ENCODE measurements at regions not wholly inside any gene's neighbourhood (a gene's known extent, or its start where the extent isn't known, plus 50 kb on each side); places are given as distances from the start of the nearest gene placed in this dataset.
"Not testable (repeated sequence)": the region's sequence is repeated elsewhere in the genome, so short reads cannot be mapped to it uniquely, and the experiment has no call there.

DNA sequence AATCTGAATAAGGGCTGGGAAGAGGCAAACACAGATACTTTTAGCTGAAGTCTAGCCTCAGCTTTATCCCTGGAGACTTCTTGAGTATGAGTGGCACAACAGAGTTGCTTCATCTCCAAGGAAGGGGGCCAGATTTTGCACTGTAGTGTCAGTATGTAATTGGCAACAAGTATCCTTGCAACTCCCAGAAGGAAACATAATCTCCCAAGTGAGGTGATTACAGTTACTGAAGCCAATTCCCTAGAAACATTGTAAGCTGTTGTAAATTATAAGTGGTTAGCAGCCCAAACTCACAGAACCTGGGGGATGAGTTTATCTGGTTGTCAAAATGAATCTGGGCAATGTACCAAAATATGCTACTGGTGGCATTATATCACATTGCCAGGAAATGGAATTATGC, 2065.7 kb upstream of the PCDH20 start:
- DNase-seq (ENCODE audit: low read depth), result no peak

DNA sequence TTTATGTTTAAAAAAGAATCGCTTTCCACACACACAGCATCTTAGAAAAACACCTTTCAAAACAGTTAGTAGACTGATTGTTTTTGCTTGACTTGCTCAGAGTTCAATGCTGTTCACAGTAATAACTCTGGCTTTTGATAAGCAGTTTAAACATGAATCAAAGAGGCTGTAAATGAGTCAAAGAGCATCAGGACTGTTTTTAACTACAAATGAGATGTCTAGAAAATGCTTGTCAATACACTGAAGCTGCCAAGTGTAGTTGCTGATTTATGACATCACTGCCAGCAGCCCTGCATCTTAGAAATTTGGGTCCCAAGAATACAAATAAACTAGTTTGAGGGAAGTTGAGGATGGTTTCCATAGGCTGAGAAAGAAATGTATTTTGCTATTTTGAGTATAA, 2057.1 kb upstream of the PCDH20 start:
- DNase-seq (ENCODE audit: low read depth), result no peak

DNA sequence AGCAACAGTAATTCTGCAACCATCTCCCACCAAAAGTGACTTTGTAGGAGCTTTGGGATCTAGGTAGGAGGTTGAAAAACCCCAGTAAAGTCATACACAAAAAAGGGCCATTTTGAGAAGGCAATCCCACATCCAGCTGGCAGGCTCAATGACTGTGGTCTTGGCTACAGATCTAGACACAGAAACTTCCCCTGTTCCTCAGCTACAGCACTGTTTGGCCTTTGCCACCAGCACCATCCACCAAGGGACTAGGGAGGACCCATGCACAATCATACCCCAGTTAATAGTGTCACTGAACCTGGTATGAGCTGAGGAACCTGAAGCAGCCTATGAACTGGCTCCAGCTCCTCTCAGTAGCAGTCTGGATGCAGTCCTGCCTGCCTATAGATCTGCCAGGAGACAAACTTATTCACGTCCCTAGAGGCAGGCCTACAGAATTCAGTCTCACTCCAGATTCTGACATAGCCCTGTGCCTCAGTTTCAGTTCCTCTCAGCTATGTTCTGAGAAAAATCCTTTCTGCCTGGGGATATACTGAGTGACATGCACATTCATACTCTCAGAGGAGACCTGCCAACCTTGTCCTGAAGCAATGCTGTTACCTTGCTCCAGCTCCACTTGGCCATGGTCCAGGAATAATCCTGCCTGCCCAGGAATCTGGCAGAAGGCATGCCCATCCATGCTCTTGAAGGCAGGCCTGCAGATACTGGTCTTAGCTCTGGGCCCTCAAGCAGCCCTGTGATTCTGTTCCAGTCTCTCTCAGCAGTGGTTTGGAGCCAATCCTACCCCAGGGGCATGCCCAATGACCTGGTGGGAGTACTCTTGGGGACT, 2048.3 kb upstream of the PCDH20 start:
- no peak for DNase-seq (ENCODE audit: low read depth)

DNA sequence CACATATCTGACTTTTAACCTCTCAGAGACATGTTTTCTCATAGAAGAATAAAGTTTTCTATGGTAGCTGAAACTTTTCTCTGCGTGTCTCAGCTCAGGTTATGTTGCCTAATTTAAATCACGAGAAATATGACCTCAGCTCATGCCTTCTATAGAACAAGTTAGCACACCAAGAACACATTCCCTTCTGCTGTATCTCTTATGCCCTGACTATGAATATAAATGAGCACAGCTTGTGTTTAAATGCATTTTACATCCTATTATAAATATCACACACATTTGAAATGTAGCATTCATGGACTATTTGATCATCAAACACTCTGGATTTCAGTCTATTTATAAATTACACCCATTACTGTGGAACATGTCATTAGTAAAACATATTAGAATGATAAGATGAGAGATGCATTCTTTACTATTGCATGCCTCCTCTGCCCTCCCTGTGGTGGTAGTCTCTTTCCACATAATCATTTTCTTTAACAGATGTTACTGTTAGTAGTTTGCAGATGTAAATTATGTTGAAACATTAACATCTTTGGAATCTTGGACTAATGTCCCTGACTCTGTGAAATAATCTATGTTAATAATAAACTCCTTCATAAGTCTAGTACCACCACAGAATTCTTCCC, 2044.9 kb upstream of the PCDH20 start:
- no peak for DNase-seq (ENCODE audit: low read depth)

DNA sequence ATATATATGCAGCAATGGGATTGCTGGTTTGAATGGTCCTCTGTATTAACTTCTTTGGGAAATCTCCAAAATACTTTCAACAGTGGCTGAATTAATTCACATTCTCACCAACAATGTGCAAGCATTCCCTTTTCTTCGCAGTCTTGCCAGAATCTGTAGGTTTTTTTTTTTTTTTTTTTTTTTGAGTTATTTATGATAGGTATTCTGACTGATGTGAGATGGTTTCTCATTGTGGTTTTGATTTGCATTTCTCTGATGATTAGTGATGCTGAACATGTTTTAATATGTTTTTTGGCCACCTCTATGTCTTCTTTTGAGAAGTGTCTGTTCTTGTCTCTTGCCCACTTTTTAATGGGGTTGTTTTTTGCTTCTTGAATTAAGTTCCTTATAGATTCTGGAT, 2041.5 kb upstream of the PCDH20 start:
- no peak for DNase-seq (ENCODE audit: low read depth)

DNA sequence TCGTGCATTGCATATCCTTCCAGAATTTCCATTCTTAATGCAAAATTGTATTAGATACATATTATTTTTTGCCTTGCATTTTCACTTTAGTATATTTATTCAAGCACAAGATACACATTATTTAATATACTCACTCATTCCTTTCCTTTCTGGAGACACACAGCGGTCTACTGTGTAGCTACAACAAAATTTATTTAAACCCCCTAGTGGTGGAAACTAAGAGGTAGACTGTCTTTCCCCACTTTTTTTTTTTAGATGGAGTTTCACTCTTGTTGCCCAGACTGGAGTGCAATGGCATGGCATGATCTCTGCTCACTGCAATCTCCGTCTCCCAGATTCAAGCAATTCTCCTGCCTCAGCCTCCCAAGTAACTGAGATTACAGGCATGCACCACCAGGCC, 2040.3 kb upstream of the PCDH20 start:
- no peak for DNase-seq (ENCODE audit: low read depth)

DNA sequence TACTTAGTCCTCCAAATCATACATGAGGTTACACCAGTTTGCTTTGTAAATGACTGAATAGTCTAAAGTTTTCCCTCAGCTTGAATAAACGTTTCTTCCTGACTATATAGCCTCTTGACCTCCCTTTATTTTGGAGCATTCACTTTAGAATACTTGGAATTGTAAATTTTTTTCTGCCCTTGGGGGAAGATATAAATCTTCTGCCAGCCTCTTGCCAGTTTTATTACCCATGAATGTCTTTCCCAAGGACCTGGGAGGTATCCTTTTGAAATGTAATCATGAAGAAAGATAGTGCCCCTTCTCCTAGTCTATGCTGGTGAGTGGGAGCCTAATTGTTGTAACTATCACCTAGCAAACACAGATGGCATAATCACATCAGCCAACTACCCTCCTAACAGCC, 2033.9 kb upstream of the PCDH20 start:
- DNase-seq (ENCODE audit: low read depth), result no peak

DNA sequence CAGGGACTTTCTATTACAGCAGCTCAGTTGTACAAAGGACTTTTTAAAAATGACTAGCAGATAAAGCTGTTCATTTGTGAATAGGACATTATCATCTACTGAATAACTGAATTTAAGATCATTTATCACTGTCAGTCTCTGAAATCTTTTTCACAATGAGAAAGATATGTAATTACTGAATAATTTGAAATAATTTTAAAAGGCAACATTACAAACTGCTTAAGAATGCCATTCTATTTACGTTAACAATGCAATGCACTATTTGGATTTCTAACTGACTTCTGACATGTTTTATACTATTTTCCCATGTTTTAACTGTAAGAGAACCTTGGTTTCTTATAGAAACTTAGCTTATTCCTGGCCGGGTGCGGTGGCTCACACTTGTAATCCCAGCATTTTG, 2033.0 kb upstream of the PCDH20 start:
- no peak for DNase-seq (ENCODE audit: low read depth)

DNA sequence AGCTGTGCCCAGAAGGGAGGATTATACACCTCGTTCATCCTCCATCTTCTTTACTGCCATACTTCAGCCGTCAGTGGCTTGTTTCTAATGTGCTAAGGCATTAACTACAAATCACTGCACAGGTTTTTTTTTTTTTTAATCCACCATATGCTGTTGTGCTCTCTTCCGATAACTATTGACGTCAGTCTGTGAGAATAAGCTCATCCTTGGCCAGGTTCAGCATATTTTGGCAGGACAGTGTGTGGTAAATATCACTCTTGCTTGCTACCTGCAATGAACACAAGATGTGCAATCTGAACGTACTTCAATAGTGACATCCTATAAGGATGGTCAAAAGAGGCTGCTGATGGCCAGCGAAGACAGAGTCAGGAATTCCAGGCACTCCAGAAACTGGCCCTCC, 2030.7 kb upstream of the PCDH20 start:
- DNase-seq (ENCODE audit: low read depth), result no peak

DNA sequence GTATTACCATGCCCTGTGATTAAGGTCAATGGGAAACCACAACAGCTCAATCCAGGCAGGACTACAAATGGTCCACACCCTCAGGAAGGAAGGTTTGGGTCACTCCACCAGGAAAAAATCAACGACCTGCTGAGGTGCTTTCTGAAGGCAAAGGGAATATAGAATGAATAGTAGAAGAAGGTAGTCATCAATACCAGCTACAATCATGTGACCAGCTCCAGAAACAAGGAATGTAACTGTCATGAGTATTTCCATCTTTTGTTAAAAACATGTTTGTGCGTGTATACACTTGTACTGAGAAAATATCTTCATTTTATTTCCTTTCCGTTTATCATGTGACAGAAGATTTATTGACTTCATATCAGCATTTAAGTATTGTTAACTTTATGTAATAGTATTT, 2028.6 kb upstream of the PCDH20 start:
- DNase-seq (ENCODE audit: low read depth), result not testable (repeated sequence)

DNA sequence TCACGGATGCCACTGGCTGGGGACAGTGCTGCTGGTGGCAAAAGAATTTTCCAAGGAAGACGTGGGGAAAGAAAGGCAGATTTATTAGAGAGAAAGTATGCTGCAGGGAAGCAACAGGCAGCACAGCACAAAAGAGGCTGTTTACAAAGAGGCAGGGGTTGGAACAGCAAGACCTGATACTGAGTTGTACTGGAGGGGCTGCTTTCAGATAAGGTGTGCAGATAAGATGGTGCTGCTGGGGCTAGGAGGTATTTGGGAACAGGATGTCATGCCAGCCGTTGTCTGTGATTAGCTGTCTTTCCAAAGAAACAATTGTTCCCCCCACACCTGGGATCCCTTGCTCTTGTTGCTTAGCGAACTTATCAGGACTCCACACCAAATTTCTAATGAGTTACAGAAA, 2023.3 kb upstream of the PCDH20 start:
- DNase-seq (ENCODE audit: low read depth), result no peak

DNA sequence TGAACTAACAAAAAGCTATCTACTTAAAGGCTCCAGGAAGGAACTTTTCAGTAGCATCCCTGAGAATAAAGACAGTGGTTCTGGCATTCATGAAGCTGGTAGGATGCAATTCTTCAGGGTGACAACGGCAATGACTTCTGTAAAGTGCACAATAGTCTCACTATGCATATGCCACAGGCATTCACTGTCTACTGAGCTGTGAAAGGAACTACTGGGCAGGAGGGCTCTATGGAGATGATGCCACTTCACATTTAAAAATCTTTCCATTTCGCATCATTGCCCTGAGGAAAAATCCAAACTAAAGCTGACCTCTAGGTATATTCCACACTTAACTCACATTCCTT, 2020.6 kb upstream of the PCDH20 start:
- DNase-seq (ENCODE audit: low read depth), result no peak

DNA sequence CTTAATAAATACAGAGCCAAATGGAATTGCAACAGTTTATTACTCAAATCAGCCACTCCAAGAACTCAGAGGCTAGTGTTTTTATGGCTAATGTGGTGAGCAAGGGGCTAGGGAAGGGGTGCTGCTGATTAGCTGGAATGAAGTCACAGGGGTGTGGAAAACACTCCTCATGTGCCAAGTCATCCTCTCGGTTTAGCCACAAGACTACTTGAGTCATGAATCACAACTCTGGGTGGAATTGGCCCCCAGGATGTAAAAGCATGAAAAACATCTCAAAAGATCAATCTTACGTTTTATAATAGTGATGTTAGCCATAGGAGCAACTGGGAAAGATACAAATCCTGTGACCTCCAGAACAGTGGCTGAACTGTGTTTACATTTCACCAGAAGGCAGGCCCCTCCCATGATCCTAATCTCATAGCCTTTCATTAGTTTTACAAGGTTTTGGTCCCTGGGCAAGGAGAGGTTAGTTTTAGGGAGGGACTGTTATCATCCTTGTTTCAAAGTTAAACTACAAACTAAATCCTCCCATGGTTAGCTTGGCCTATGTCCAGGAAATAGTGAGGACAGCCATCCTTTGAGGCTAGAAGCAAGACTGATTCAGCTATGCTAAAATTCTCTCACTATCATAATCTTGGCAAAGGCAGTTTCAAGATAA, 2020.1 kb upstream of the PCDH20 start:
- DNase-seq (ENCODE audit: low read depth), result no peak

DNA sequence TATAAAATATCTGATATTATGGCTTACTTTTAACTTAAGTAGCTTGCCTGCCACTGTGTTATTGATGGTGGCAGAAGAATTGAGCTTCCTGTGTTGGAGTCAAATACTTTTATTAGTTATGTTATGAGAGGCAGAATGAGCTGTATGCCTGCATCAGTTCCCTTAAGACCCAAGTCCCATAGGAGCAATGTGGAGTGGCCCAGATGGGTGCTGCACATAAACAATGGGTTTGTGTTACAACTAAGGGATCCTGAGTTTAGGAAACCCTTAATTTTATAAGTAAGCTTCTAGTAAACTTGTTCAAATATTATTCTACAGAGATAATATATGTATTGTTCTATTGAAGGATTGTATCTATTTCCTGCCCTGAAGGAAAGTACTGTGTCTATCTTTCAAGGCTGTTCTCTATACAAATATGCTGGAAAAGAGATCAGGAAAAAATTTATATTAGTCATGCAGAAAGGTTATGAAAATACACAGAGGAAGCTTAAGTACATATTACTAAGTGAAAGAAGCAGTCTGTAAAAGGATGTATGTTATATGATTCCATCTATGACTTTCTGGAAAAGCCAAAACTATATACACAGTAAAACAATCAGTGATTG, 2018.0 kb upstream of the PCDH20 start:
- DNase-seq (ENCODE audit: low read depth), result no peak

DNA sequence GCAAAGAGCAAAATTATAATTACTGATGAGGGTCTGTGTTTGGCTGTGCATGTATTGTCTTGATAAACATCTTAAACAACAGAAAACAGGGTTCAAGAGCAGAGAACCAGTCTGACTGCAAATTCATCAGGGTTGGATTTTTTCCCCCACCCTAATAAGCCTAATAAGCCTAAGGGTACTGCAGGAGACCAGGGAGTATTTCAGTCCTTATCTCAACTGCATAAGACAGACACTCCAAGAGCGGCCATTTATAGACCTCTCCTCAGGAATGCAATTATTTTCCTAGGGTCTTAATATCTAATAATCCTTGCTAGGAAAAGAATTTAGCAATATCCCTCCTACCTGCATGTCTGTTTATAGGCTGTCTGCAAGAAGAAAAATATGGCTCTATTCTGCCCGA, 2011.5 kb upstream of the PCDH20 start:
- no peak for DNase-seq (ENCODE audit: low read depth)

DNA sequence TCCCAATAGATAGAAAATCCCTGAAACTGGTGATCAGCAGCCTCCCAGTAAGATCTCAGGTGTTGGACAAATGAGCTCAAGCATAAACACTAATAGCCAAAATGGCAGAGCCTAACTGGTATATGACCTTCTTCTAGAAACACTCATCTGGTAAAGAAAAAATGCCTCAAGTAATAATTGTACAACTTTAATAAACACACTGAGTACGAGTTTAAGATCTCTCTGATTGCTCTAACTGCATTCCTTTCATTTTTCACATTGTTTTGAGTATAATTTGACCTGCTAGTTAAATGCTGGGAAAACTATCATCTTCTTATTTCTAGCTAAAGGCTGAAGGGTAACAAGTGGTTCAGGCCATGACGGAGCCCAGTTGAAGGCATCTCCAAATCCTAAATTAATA, 2009.5 kb upstream of the PCDH20 start:
- no peak for DNase-seq (ENCODE audit: low read depth)

DNA sequence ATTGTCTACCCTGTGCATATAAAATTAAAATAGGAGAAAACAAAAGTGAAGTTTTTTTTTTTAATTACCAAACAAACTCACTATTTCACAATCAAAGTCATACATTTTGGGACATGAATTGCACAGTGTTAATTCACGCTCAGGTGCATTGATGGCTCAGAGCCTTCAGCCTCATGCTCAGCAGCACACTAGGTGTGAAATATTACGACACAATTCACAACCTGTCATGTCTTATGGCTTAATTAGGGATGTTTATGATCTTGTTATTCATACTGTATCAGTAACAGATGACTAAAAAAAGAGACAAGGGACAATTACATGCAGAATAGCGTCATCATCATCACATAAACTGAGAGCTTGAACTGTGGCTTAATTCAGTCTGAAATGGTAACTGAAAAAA, 2005.5 kb upstream of the PCDH20 start:
- no peak for DNase-seq (ENCODE audit: low read depth)

DNA sequence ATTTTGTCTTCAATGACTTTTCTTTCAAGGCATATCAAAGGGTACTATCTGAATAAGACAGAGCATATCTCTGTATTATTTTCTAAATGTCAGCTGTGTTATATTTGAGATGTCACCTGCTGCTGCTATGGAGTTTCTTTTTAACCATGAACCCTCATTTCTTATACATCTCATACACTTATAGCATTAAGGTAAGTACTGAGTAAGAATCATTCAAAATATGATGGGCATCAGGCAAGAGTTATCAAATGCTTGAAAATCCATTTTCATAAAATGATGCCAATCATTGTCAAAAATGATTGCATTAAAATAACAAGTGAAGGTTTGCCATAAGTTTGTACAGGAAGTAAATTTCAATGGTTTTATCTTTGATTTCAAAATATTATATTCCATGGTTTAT, 2005.0 kb upstream of the PCDH20 start:
- DNase-seq (ENCODE audit: low read depth), result no peak

DNA sequence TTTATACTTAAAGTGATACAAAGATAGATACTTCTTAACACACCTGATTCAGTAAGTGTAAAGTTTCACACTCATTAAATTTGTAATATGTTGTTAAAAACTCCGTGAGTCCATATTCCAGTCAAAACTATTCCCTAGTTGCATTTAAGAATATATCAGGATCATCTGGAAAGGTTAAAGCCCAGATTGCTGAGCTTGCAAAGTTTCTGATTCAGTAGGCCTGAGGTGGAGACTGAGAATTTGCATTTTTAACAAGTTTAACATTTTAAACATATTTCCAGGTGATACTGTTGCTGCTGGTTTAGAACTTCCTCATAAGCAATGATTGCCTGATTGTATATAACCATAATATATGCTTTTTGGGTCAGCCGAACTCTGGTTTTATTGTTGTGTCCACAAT, 1998.6 kb upstream of the PCDH20 start:
- DNase-seq (ENCODE audit: low read depth), result no peak

DNA sequence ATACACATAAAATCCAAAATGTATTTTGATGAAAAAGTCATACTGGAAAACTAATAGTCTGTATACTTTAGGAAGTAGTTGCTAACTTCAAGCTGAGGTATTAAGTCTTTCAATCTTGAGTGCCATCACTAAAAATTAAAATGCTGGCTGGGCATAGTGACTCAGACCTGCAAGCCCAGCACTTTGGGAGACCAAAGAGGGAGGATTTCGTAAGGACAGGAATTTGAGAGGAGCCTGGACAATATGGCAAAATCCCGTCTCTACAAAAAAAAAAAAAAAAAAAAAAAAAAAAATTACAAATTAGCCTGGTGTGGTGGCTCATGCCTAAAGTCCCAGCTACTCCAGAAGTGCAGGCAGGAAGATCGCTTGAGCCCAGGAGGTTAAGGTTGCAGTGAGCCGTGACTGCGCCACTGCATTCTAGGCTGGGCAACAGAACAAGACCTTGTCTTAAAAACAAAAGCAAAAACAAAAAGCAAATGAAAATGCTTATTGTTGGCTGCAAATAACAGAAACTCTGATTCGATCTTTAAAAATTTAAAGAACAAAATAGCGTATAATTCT, 1994.2 kb upstream of the PCDH20 start:
- DNase-seq (ENCODE audit: low read depth), result no peak

DNA sequence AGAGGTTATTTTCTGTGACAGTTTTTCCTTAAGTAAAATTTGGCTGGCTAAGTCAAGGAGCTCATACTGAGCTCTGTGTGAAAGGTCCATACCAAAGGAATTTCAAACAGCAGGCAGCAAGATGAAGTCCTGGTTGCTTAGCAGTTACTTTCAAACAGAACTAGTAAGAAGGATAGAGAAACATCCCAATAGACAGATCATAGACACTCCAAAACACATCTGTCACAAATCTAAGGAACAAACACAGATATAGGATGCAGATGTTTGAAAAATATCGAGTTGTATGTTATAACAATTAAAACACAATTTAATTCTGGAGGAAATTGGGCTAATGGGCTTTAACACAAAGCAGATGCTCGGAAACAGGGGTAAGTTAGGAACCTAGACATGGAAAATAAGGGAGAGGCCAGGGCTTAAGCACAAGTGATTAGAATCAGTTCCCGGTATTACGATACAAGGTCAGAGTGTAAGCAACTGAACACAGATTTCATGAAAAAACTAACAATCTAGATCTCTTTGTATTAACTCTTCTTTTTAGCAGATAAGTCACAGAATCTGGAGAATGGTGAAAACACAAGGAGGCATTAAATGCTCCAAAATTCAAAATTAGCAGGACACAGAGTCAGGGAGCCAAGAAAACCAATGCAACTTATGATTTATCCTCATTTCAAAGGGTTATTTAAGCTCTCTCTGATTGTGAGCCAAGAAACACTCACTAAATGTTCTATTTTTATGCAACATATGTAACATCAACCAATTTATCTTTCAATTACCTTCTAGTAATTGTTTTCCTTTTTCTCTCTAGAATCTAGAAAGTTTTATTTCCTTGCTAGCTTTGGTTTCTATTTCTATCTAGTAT, 1992.9 kb upstream of the PCDH20 start:
- DNase-seq (ENCODE audit: low read depth), result no peak
